ENCODE measurements at regions not wholly inside any gene's neighbourhood (a gene's known extent, or its start where the extent isn't known, plus 50 kb on each side); places are given as distances from the start of the nearest gene placed in this dataset.

DNA sequence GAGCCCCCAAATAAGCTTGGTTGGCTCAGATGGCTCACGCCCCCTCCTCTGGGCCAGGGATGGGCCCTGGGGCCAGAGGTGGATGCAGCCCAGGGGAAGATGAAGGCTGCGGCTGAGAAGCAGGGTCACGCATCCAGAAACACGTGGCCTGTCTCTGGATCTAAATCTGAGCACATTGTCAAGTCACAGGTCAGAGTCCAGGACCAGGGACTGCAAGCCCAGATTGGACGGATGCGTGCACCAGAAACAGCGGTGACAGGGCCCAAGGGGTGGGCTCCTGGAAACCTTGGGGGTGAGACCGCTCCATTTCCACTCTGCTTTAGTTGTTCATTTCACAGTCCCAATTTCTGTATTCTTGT is 226.2 kb downstream of the ACKR3 start:
- no peak for DNase-seq (ENCODE audit: low read depth)

DNA sequence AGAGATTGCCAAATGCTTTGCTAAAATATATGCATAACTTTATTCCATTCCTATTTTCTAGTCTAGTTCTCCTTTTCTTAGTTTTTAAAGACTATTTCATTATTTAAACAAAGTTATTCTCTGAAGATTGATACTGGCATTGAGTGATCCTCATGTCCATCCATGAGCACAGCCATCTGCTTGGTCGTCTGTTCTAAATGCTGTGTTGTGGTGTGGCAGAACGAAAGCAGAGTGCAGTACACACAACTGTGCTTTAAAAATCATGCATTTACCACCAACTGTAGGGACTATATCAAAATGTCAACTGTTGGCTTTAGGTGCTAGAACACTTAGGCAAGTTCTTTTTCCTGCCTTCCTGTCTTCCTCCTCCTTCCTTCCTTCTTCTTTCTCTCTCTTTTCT is 226.6 kb downstream of the ACKR3 start:
- no peak for DNase-seq (ENCODE audit: low read depth)

DNA sequence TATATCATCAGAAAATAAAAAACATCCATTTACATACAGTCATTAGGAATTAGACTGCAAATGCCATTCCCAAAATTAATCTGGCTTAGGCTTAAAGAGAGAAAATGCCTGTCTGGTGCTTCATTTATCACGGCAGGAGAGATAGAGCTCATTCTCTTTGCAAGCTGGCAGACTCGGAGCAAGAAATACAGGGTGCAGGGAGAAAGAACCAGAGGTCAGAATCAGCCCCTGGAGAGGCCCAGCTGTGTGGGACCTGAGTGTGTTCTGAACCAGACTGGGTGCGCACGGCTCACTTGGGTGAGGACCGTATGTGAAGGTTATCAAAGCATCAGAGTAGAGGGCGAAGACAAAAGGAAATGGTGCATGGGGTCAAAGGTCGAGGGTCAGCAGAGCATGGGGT is 227.8 kb downstream of the ACKR3 start:
- DNase-seq (ENCODE audit: low read depth), result no peak

DNA sequence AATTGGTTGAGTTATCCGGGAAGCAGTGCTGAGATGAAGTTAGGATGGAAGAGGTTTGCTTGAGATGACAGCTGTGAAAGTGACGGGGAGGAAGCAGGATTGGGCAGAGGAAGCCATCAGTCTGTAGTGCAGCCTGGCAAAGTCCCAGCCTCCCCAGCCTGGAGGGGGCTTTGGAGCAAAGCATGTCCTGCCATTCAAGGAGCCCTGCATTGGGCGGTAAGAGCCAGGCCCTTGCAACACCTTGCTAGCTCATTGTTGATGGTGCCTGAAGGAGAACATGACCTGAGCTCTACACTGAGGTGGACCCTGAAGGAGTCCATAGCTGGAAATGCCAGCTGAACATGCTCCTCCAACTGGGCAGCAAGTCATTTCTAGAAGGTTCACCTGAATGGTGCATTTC is 228.9 kb downstream of the ACKR3 start:
- no peak for DNase-seq (ENCODE audit: low read depth)

DNA sequence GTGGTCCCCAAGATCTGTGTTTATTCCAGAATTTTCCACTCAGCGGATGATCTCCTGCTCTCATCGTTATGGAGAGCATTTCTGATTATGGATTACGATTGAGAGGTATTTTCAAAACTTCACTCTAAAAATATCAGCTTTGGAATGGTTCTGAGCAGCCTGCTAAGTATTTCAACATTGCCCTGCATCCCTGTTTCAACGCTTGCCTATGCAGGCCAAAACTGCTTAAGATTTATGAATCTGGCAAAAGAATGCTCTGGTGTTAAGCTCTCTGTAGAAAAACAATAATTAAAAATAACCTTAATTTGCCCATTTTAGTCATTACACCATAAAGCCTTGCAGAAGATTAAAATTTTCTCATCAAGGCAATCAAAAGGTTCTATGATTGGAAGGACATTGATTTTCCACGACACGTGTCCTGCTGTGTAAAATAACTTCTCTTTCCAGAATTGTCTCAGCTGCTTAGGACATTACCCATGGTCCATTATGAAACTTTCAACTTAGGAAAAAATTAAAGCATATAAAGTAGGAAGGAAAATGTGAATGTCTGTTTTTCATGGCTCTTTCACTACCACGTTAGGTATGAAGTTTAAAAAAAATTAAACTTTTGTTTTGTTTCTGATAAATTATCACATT is 229.9 kb downstream of the ACKR3 start:
- no peak for DNase-seq (ENCODE audit: low read depth)

DNA sequence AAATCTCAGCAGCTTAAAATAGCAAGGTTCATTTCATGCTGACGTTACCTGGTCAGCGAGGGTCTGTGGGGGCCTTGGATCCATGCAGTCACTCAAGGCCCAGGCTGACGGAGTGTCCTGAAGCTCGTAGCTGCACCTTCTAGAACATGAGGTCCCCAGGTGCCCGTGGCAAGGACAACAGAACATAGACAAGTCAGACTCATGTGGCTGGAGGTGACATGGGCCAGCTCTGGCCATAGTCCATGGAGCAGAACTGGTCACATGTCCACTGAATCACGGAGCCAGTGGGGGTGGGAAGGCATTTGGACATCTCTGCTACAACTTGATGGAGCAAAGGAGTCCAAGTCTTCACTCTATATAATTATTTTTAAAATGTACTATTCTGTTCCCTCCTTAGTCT is 233.2 kb downstream of the ACKR3 start:
- DNase-seq (ENCODE audit: low read depth), result no peak

DNA sequence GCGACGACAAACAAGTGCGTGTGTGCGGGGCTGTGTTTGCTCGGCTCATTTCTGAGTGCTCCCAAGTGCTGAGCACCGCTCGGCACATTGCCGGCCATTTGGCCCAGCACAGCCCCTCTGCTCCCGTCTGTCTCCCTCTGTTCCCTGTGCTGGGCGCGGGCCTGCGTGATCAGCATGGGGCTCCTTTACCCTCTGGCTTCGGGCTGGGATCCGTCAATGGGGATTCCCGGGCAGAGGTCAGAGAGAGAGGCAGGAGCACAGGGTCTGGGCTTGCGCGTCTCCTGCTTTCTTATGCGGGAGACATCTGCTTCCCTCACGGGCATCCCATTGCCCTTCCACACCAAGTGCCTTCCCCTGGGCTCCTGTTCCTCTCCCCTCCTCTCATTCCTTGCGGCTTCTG is 234.0 kb downstream of the ACKR3 start:
- no peak for DNase-seq (ENCODE audit: low read depth)

DNA sequence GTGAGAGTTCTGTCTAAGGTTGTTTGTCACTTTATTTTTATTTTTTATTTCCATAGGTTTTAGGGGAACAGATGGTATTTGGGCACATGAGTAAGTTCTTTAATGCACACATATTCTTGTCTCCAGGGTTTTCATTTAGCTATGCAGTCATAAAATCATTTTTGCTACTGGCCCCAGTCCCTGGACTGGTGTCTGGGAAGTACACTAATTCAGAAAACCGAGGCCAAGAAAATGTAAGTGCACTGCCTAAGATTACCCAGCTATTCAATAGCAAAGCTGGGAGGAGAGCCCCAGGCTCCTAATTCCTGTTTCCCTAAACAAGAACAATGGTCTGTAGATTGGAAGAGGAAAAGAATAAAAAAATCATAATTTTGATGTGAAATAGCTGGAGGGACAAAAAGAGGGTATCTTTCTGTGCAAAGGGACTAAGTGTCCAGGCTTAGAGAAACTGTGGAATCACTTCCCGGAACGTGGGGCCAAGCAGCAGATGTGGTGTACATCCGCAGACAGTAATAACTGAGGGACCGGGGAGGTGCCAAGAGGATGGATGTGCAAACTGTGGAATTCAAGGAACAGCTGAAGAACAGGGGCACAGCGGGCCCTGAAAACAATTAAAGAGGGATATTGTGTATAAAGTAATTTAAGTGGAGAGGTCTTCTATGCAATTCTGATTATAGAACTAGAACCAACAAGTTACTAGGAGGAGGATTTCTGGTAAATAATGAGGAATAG is 236.3 kb downstream of the ACKR3 start:
- DNase-seq (ENCODE audit: low read depth), result no peak

DNA sequence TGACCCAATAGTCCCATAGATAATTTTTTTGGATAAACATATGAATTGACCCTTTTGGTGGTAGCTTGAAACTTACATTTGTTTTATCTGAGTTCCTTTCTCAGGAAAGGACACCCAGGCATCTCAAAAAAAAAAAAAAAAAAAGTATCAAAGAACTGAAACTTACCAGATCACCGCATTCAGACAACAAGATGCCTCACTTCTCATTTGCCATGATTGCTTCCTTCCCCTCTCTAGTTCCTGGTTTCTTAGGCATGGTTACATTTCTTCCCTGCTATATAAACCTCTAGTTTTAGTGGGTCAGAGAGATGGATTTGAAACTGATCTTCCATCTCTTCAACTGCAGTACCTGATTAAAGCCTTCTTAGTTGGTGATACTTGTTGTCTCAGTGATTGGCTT is 240.1 kb downstream of the ACKR3 start:
- DNase-seq (ENCODE audit: low read depth), result no peak

DNA sequence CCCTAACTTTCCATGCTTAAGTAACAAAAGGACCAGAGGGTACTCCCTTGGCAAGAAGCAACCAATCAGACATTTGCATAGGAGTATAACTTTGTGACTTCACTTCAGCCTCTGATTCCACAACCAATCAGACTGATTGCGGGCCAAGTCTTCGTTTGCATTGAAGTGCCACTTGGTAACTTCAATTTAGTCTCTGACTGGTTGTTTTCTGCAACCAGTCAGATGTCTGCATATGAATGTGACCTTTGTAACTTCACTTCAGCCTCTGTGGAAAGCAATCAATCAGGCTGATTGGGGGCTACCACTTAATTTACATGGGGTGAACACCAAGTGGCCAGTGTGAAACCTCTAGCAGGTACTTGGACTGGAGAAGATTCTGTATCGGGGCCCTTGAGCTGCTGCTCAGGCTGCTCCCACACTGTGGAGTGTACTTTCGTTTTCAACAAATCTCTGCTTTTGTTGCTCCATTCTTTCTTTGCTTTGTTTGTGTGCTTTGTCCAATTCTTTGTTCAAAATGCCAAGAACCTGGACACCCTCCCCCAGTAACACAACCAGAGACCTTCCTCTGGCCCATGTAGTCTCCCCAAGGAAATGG is 241.5 kb downstream of the ACKR3 start:
- no peak for DNase-seq (ENCODE audit: low read depth)

DNA sequence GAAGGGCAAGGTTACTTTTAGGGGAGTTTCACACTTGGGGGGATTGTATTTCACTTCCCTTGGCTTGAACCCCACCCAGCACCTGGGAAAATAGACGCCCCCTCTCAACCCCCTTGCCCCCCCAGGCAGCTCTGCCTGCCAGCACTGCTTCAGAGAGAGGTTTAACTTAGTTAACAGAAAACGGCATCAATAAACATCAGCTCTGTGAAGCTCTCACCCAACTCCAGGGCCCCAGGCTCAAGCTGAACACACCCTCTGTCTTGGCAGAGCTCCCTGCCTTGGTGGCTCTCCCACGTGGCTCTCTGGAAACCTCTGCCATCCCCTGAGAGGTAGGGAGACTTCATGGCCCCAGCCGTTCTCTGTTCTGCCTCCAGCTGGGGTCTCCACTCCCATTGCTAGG is 244.1 kb downstream of the ACKR3 start:
- DNase-seq (ENCODE audit: low read depth), result no peak

DNA sequence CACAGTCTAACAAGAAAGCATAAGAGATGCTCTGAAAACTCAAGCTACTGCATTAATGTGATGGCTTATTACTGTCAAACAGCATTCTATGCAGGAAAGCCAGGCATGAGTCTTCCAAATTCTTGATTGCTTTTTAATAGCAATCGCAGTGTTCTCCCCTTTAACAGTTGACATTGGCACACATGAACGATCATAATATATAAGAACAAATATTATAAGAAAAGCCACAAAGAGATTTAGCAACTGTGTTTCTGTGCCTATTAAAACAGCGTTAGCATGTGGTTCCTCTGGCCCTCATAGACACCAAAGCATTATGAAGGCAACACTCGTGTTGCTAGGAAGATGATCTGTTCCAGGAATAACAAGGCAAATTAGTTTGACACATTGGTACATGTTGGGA is 245.0 kb downstream of the ACKR3 start:
- no peak for DNase-seq (ENCODE audit: low read depth)

DNA sequence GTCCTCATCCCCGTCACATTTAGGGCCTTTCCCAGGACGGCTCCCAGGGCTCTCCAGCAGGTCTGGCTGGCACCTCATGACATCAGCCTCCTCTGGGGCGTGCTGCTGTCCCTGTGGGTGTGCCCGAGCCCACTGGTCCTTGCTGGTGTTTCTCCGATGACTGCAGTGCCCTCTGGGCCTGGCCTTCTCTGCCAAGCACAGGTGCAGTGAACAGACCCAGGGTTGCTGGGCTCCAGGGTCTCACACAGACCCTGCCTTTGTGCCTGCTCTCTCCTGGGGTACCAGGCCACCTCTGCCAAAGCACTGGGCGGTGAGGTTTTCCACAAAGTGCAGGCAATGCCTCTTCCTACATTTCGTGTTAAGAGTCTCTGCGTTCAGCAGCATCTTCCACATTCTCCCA is 246.1 kb downstream of the ACKR3 start:
- DNase-seq (ENCODE audit: low read depth), result no peak

DNA sequence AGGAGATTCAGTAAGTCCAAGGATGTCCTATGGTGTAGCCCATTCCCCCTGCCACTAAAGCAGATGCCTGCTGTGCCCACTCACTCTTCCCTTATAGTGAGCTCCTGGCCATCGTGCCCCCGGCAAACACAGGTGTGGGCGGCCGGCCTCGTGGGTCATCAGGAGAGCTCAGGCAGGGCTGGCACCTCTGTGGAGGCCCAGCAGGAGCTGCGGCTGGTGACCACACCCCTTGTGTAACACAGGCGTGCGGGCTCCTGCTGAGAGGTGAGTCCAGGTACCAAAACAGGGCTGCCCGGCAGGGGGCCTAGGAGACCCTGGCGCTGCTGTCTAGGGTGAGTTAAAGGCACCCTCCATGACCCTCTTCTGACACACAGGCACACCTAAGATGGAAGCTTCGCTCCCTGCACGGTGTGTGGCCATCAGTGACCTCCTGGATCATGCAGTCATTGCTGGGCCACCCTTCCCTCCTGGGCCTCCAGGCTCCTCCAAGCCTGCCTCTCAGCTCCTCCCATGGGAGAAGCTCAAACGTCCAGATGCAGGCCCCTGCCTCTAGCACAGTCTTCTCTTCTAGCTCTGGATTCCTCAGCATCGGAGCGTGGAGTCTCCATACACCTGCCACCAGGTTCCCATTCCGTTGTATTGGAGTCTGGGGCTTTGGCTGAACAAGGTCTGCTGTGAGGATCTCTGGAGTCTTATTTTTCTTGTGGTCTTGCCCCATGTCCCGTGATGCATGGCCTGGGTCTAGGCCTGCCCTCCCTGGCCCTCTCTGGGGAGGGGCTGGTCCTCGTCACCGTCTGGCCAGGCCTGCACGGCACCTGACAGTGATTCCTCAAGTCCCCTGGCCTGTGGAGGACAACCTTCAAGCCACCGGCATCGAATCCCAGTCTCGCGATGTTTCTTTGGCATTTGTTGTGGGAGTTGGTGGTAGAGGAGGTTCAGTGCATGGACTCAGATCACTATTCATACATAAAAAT is 246.9 kb downstream of the ACKR3 start:
- no peak for DNase-seq (ENCODE audit: low read depth)

DNA sequence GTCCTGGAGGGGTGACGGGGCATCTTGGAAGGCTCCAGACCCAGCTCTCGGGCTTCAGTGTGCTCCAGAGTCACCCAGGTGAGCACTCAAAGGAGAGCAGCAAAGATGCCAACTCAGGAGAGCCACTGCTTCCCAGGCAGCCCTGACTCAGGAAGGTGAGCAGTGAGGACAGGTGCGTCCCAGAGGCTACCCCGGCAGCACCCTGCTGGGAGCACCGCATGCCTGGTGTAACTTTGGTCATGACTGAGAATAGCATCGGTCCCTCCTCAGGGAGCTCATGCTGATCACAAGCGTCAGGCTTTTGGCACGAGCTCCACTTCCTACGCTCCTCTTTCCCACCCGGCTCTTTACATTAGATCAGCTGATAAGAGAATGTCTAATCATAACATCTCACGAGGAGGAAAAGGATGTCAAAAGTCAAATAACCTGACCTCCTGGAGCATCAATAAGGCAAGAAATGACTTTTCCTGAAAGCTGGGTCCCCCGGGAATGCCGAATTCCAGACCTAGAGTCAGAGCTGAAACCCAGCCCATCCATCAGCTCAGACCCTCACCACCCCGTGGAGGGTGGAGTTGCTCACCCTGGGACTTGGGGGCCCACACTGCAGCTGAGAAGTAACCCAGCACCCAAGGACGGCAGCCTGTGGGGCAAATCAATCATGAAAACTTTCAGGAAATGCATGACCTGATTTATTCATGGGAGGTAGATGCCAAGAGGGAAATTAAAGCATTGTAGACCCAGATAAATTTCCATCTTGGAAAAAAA is 248.8 kb downstream of the ACKR3 start:
- DNase-seq (ENCODE audit: low read depth), result no peak

DNA sequence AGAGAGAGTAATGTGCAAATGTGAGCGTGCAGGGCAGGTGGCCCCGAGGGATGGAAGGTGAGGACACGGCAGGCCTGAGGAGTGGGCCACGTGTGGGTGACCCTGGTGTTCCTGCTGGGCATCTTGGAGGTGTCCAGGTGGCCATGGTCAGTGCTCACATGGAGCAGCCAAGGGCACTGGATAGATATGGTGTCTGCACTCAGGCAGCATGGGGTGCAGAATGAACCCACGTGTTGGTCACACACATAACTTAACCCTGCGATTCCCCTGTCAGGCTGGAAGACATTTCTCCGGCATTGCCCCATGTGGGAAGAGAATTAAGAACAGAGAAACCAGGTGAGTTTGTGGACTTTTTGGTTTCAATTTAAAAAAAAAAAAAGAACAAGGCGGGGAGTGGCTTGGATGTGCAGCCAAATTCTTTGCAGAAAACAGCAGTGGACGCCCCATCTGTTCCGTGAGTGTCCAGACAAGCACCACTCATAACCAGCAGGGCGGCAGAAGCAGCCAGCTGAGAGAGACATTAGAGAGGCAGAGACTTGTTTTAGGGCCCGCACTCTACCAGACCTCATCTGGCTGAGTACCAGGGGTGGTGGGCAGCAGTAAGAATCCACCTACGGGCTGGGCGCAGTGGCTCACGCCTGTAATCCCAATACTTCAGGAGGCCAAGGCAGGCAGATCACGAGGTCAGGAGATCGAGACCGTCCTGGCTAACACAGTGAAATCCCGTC is 249.8 kb downstream of the ACKR3 start:
- DNase-seq (ENCODE audit: low read depth), result no peak

DNA sequence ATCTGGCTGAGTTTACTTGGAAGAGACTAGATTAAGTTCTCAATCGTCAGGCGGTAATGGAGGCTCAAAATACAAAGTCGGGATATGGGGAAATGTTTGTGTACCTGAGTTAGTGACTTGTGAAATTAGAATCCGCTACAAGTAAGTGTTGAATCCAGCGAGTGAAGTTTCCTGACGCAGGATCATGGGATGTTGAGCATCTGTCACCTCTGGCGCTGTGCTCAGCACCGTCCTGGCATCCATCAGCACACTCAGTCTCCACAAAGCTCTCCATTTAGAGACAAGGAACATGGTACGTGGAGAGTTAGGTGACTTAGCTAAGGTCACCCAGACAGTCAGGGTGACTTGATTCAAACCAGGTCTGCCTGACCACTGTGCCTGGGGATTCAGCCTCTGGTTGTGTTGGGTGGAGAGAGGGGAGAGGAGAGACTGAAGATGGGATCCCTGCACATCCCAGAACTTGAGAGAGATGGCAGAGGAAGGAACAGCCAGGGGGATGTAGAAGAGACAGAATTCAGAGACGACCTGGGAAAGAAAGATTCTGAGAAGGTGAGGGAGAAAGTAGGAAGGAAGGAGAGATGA is 251.2 kb downstream of the ACKR3 start:
- no peak for DNase-seq (ENCODE audit: low read depth)

DNA sequence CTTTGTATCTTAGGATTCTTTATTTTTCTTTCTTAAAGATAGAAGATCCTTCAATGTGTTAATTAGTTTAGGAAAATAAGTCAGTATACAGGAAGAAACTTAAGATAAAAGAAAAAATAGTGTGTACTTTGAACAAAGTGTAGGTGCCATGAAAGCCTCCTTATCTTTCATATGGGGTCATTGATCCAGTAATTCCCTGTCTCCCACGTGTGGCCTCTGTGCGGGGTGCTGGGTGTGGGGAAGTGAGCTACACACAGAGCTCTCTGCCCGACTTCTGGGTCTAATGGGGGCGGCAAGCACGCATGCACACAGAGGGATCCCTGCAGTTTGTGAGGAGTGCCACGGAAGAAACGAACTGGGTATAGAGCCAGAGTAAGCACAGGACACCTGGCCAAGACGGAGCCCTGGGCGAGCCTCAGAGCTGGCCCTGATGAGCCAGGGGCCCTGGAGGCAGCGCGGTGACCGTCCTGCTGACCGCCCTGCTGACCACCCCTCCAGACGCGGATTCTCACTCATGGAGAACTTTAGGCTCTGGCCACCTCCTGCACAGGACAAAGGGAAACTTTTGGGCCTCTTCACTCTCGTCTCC is 253.5 kb downstream of the ACKR3 start:
- no peak for DNase-seq (ENCODE audit: low read depth)

DNA sequence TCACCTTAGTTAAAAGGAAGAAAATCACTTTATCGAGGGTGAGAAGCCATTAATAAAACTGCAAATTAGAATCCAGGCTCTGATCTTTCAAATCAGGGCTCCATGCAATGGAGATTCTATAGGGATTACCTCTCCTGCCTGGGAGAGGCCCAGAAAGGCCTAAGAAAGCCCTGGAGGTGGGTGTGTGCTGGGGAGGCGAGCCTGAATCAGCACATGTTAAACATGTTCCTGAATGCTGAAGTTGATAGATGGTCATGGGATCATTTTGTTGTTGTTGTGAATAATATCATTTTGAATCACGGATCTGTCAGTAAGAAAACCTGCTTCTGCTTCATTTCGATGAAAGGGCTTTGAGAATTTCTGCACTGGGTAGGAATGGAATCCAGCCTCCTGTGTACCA is 254.3 kb downstream of the ACKR3 start:
- no peak for DNase-seq (ENCODE audit: low read depth)

DNA sequence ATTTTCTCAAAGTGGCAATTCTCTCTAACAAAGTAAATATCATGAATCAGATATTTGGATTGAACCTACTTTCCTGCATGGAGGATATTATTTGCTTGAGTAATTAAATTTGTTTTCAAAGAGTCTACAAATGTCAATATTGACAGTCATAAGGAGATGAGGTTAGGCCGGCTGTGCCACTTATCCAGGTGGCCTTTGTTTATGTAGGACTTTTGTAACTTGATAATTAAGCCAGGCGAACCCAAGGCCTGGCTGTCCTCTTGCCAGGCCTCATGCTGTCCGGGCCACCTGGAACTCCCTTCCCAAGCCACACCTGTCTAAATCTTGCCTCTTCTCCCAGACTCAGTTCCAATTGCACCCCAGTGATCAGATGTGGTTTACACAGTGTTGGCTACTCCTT is 255.2 kb downstream of the ACKR3 start:
- no peak for DNase-seq (ENCODE audit: low read depth)
